SW480 (cell line): ENCODE measurements at regions not wholly inside any gene's neighbourhood (a gene's known extent, or its start where the extent isn't known, plus 50 kb on each side); places are given as distances from the start of the nearest gene placed in this dataset.
"Not testable (repeated sequence)": the region's sequence is repeated elsewhere in the genome, so short reads cannot be mapped to it uniquely, and the experiment has no call there.

Experiments used
- DNase-seq: peaks from one replicate; pipeline ENCODE4 v3.0.0-alpha.2; 2016; ENCODE audit warnings: low spot score

DNA sequence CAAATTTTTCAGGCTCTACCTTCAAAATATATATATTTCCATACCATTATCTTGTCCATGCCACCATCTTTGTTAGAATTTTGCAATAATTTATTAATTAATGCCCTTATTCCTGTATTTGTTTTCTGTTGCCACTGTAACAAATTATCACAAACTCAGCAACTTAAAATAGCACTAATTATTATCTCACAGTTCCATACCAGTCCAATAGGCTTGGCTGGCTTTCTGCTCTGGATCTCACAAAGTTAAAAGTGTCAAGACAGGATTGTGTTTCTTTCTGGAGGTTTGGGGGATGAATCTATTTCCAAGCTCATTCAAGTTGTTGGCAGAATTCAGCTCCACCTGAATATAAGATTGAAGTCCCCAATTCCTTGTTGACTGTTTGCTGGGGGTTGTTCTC is 58.6 kb upstream of the SLC38A4 start:
- DNase-seq, result no peak

DNA sequence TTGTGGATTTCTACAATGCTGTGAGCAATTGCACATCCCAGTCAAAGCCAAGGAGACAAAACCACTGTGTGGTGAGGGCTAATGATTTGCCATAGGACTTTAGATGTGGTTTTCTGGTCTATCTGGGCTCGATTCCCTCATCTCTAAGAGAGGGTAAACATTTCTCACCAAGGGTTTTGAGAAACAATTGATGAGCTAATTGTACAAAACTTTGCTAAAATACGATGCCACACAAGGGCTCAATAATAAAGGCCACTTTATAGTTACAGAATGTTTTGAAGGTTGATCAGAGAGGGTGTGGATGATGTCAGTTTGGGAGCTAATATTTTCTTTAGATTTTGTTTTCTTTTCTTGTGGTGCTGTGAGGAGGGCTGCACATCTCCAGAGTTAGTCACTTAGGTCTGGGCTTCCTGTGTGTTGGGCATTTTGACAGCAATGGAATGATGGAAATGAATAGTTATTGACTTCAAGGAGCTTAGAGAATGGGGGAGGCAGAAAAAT is 60.8 kb upstream of the SLC38A4 start:
- DNase-seq, result peak; percentile 83

DNA sequence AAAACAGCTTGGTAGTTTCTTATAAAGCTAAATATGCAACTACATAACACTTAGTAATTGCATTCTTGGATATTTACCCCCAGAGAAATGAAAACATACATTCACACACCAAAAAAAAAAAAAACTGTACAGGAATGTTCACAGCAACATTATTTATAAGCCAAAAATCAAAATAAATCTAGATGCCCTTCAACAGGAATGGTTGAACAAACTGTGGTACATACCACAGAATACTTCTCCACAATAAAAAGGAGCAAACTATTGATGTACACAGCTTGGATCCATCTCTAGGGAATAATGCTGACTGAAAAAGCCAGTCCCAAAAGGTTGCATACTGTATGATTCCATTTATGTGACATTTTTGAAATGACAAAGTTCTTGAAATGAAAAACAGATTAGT is 62.1 kb upstream of the SLC38A4 start:
- DNase-seq, result no peak

DNA sequence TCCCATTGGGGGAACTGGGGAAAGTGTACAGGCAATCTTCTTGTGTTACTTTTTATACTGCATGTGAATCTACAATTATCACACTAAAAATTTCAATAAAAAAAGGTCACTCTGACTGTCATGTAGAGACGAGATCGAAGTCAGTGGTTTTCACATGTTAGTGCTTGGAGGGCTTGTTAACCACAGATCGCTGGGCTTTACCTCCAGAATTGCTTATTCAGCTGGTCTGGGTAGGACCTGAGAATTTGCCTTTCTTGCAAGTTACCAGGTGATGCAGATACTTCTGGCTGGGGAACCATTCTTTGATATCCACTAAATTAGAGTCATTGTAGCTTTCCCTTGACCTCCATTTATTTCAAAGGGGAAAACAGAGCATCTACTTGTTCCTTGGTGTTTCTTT is 62.8 kb upstream of the SLC38A4 start:
- DNase-seq, result no peak

DNA sequence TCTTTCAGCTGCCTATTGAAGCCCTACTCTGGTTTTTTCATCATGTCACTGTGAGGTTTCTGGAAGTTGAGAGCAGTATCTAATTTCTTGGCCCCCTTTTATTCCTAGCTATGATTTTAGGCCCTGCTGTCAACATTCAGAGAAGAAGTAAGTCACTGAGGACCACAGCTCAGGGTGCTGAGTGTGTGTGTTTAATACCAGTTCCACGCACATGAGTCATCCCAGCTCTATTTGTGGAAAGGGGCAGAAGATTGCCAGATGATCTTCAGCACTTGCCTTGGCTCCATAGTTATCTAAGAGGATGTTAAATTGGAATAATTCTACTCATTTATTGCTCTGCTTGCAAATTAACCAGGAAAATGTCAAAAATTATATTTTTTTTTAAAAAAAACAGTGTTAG is 65.5 kb upstream of the SLC38A4 start:
- DNase-seq, result no peak

DNA sequence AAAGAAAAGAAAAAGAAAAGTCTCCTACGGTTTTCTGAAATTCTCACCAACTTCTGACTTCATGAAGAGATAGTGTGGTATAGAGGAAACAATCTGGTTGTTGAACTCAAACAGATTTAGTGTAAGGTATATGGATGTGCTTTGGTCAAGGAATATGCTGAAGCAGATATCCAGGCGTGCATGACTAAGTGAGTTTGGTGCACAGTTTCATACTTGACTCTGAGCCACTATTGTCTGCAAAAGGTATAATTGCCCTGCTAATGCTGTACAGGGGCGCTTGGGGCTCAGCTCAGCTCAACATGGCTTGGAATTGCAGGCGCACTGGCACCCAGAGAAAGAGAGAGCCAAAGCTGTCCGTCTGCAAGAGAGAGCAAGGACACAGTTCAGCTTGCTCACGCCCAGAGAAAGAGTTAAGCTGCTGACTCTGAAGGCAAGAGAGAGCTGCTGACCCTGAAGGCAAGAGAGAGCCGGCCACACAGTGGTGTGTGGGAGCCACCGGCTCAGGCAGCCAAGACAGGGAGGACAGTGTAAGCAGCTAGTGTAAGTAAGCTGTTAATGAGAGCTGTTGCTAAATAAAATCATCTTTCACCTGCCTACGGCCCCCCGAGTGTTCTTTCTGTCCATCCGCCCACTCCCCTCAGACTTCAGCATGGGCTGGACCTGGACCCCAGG is 66.4 kb upstream of the SLC38A4 start:
- DNase-seq, result no peak

DNA sequence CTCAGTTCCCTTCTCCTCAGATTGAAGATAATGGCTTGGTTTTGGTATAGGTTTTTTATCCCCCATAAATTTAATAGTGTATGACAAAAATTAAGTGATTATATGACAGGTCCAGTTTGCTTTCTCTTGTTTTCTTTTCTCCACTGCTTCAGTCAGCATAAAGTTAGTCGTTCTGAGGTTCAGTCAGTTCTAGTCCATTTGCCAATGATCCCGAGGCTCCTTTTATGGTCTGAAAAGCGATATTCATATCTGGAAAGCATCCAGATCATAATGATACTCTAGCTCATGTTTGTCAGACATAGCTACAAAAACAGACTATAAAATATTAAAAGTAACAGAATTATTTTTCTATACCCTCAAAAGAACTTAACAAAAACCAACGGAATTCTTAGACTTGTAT is 67.1 kb upstream of the SLC38A4 start:
- no peak for DNase-seq

DNA sequence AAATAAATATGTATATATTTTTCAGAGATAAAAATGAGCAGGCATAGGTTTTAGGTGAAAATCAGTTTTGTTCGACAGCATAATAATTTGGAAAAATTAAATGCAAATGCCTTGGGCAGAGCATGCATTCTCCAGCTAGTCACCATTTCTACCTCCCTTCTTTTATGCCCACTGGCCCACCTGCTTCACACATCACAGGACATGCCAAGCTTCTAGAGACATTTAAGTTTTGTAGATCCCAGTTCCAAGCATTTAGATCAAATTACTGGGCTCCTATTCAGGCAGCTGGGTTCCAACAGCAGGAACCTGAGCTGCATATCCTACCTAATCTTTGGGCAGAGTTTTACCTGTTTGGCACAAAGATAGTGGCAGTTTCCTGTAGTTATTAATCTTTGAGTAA is 67.6 kb upstream of the SLC38A4 start:
- DNase-seq, result no peak

DNA sequence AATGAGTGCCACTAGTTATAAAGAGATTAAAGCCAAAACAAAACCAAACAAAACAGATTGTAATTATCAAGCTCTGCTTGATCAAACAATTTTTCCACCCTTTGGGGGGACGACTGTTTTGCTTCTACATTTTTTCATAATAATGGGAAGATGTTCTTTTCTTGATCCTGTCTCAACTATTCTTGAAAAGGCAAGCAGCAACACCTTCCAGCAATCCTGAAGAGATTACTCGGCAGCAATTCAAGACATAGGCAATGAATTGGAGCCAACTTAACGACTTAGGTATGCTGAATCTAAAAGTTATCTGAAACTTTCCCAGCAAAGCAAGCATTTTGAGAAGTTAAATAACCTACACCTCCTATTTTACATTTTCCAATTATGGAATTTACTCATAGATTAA is 69.9 kb upstream of the SLC38A4 start:
- no peak for DNase-seq

DNA sequence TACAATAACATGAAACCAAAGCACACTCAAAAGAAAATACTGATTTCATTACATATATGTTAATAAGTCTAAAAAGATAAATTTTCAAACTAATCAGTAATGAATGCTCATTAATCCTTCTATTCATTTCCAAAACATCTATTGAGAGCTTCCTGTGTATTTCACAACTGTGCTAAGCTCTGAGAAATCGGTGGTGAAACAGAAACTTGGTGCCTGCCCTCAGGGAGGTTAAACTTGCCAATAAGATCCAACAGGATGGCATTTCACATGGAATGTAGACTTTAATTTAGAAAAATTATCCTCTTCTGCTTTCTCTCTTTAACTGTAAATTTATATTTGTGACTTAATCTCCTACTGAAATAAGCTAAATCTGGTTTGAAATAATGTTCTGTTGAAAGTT is 70.9 kb upstream of the SLC38A4 start:
- no peak for DNase-seq

DNA sequence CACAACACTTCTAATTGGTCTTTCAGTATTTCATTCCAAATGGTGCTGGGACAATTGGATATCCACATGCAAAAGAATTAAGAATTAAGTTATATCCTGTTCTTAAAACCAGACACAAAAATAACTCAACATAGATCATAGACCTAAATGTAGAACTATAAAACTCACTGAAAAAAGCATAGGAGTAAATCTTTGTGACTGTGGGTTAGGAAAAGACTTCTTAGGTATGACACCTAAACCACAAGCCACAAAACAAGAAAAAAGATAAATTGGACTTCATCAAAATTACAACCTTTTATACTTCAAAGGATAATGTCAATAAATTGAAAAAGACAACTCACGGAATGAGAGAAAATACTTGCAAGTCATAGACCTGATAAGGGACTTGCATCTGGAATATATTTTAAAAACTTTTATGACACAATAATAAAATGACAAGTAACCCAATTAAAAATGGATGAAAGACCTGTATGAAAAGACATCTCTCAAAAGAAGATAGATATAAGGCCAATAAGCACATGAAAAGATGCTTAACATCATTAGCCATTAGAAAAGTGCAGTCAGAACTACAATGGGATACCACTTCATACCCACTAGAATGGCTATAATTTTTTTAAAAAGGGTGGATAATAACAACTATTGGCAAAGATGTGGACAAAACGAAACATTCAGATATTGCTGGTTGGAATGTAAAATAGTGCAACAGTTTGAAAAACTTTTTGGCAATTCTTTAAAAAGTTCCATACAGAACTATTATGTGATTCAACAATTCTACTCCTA is 72.5 kb upstream of the SLC38A4 start:
- no peak for DNase-seq

DNA sequence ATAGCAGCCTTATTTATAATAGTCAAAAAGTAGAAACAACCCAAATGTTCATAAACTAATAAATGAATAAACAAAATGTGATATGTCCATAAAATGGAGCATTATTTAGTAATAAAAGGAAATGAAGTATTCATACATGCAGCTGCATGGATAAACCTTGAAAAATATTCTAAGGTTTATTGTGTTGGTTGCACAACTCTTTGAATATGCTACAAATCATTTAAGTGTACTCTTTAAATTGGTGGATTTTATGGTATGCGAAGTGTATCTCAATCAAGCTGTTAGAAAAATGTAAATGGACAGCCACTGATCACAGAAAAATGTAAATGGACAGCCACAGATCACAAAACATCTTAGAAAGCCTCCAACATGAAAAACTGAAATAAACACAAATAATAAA is 73.2 kb upstream of the SLC38A4 start:
- no peak for DNase-seq

DNA sequence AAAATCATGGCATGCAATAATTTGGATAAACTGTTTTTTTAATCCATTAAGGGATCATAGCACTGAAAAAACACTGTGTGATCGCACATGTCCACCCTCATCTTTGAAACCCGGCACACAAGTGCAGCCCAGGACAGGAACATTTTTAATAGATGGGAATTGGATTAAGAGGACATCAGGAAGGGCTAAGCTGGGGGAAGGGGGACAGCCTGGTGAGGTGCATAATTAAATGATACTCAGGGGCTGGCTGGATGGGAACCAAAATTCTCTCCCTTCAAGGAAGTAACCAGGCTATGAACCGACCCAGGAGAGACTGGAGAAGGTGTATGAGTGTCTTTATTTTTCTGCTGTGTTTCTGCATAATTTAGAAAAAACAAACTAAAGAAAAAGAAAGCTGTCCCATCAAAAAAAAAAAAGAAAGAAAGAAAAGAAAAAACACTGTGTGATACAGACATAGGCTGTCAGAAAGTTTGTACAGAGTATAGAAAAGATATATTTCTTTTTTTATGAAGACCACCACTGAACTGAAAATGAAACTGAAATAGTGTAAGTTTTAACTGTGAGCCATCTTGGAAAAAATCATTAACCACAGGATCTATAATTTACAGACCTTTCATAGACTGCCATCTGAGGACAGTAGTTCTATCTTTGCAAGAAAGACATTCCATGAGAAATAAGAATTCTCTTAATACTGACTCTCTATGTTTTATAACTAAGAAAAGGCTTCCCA is 75.1 kb upstream of the SLC38A4 start:
- DNase-seq, result no peak

DNA sequence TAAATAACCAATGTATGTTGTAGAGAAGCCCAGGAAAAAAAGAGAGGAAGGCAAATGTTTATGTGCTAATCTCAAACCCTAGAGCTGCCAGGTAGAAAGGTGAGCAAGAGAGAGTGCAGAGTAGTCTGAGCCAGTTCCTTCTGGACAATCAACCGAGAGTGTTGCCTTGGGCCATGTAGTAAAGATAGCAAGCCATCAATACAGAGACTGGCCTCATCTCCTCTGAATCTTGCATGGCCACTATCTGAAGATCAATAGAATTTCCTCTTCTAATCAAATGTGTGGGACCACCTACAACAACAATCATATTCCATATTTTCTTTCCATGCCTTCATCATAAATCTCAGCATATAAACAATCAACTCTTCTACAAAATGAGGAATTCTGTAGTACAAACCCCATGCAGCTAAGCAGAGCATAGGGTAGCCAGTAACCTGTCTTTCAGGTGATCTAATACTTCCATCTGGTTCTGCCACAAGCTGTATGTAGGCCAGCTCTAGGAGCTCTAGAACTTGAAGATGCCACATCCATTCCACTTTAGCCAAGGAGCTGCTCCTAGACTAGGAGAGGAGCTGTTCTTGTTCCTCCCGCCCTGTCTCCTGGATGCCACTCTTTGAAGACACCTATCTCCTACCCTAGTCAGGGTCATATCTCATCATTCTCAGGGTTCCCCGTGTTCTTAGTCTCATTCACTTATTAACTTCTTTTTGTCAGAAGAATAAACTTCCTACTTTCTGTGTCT is 75.8 kb upstream of the SLC38A4 start:
- no peak for DNase-seq

DNA sequence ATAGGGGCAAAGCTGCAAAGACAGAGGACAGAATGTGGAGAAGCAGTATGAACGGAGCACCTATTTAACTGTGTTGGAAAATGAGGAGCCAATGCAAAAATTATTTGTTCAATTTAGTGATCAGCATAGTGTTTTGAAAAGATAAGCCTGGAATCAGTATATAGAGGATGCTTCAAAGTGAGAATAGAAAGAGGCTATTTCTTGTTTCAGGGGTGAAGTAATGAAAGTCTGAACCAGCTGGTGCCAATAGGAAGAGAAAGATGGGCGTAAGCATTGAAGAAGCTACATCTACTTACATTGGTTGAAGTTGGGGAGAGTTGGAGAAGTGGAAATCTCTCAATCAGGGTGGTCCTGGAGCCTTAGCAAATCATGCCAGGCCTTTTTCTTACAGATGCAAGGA is 77.3 kb upstream of the SLC38A4 start:
- no peak for DNase-seq

DNA sequence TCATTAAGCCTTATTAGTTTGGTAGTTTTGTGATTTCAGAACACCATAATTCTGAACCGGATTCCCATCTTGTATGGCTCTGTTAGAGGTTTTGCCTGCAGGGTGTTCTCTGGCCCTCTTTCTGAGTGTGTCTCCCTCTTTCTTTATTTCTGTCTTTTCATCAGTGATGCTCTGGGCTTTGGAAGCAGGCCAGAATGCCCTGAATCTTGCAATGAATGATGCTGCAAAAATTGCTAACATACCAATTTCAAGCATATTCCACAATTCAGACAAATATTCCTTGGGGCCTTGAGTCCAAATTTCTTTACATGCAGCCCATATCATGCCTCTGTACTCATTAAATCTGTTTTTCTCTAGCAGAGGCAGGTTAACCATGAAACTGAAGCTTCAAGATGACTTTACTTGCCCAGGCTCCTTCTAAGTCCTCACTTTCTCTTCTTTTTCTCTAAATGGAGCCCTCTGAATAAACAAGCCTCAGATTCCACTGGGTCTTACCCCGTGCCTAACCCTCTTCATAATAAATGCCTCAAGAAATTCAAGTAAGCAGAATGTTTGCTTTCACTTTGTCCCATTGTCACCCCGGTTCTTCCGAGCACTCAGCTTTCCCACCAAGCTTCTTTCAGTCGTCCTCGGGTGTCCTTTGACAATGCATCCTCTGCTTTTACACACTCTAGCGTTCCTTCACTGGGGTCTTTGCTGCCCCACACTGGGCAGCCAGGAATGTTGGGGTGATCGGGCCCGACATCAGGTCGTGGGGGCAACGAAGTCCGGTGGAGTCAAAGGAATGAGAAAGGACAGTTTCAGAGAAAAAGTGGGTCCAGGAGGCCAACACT is 78.8 kb upstream of the SLC38A4 start:
- no peak for DNase-seq

DNA sequence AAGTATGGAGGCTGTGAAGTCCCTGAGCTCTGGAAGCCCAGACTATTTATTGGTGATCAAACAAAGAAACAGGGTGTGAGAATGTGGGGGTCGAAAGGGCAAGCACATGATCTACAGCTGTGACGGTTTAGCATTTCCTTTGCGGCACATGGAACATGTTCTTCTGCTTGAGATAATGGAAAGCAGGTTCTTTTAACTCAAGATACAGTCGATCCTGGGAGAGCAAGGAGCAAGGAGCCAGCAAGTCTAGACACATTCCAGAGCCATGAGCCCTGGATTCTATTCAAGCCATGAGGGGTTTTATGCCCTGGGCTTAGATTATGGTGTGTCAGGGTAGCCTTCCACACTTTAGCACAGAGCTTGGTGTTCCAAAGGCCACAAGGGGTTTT is 79.4 kb upstream of the SLC38A4 start:
- not testable (repeated sequence) for DNase-seq

DNA sequence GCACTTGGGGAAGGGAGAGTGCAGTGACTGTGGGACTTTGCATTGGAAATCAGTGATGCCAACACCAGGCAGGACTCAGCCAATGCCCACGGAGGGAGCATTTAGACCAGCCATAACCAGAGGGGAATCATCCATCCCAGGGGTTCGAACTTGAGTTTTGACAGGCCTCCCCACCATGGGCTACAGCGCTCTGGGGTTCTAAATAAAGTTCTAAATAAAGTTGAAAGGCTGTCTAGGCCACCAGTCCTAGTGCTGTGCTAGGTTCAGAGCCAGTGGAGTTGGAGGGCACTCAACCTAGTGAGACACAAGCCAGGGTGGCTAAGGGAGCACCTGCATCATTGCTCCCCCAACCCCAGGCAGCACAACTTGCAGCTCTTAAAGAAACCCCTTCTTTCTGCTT is 82.0 kb upstream of the SLC38A4 start:
- no peak for DNase-seq

DNA sequence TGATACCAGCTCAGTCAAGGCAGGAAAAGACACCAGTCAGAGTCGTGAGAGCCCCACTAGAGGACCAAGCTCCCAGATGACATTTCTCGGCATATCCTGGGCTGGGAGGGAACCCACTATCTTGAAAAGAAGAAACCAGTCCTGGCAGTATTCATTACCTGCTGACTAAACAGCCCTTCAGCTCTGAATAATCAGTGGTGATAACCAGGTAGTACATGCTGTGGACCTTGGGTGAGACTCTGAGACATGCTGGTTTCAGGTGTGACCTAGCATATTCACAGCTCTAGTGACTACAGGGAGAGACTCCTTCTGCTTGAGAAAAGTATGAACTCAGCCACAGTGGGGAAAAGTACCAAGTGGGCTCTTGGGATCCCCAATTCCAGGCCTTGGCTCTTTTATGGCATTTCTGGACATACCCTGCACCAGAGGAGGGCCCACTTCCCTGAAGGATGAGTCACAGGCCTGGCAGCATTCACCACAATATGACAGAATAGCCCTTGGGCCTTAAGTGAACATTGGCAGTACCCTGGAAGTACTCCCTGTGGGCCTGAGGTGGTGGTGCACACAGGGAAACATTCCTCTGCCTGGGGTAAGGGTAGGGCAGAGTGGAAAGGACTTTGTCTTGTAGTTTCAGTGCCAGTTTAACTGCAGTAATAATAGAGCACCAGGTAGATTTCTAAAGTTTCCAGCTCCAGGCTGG is 82.6 kb upstream of the SLC38A4 start:
- DNase-seq, result peak; percentile 14

DNA sequence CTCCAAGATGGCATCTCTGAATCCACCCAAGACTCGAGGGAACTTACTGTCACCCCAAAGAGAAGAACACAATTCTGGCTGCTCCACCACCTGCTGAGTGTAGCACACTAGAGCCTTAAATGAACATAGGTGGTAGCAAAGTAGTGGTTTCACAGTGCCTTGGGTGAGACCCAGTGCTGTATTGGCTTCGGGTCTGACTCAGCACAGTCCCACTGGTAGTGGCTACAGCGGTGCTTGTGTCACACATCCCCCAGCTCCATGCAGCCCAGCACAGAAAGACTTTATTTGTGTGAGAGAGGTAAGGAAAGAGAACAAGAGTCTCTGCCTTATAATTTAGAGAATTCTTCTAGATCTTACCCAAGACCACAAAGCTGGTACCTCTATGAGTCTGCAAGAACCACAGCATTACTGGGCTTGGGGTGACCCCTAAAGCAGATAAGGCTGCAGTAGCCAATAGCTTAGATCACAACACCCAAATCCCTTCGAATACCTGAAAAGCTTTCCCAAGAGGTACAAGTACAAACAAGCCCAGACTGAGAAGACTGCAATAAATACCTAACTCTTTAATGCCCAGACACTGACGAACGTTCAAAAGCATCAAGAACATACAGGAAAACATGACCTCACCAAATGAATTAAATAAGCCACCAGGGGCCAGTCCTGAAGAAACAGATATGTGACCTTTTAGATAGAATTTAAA is 83.3 kb upstream of the SLC38A4 start:
- no peak for DNase-seq
